Dermis microvascular lymphatic vessel endothelial cell (primary cell): ENCODE measurements at regions not wholly inside any gene's neighbourhood (a gene's known extent, or its start where the extent isn't known, plus 50 kb on each side); places are given as distances from the start of the nearest gene placed in this dataset.
"Not testable (repeated sequence)": the region's sequence is repeated elsewhere in the genome, so short reads cannot be mapped to it uniquely, and the experiment has no call there.

Experiments
- DNase-seq, 2 donors: peaks; one replicate each; pipeline versions ENCODE4 v3.0.0 to v3.0.0-alpha.2; 2010; ENCODE audit warnings: low read depth in 2 of 2

DNA sequence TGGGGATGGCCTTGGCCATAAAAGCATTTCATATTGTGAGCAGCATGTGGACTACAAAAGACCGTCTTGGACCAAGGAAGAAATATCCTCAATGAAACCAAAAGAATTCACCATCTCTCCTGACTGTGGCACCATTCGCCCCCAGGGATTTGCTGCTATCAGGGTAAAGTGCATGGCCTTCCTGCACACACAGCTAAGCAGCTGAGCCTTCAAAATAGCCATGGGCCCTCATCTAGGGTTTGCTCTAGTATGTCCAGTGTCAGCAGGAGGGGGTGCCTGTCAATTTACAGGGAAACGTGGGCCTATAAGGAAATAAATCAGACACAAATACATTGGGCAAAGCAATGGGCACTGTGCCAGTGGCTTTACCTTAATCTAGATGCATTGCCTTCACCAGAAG lies 296.6 kb upstream of the NBPF12 start:
- DNase-seq = not testable (repeated sequence)

DNA sequence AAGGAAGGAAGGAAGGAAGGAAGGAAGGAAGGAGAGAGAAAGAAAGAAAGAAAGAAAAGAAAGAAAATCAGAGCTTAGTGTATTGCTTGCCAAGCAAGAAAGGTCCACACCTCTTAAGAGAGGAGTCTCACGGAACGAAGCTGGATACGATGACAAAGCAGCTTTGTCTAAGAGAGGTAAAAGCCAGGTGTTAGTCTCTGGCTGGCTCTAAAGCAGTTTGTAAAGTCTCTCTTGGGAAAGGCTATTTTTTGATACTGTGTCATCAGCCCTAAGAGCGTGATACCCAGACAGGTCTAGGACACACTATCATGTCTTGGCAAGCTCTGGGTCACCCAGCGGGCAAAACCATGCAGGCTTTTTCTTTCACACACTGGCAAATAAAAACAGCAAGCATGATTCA lies 297.5 kb upstream of the NBPF12 start:
- DNase-seq = not testable (repeated sequence)

DNA sequence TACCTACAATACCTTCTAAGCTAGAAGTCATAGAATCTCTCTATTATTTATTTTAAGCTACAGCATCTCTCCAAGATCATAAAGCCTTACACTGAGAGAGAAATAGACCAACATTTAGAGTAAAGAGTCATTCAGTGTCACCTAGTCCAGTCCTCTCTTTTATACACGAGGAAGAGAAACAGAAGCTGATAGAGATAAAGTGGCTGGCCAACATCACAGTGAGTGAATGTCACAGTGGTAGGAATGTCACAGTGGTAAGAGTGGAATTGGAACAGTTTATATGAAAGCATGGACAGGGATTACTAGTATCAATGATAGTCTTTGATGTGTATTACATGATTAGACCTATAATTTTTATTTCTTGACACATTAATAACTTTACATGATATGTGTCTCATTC lies 307.8 kb upstream of the NBPF12 start:
- not testable (repeated sequence) for DNase-seq

DNA sequence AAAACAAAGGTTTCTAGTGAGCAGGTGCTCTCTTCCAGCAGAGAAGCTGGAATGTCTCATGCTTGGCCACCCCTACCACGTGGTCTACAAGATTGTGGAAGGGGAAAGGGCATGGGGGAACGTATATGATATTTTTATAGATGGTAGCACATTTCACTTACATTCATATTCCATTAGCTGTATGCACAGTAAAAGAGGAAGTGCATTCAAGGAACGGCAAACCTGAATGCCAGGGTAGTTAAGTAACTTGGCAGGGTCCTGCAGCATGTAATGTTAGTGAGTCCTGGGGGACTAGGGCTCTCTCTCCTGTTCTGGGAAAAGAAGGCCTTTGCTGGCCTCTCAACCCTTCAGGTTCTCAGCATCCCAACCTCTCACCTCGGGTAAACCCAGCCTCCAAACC lies 319.5 kb upstream of the NBPF12 start:
- not testable (repeated sequence) for DNase-seq

DNA sequence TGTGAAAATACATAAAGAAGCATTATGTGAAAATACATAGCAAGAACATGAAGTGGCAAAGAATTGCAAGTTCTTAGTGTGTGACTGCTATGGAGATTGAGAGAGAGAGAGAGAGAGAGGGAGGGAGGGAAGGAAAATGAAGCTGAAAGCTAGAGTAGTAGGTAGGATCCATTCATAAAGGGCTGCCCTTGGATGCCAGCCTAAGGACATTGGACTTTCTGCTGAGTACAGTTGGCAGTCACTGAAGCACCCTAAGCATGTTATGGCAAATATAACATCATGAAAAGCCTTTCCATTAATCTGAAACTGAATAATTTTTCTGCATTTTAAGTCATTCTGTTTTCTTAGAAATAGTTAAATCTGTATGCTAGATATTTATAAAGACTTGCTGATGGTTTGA lies 333.4 kb upstream of the NBPF12 start:
- DNase-seq = not testable (repeated sequence)

DNA sequence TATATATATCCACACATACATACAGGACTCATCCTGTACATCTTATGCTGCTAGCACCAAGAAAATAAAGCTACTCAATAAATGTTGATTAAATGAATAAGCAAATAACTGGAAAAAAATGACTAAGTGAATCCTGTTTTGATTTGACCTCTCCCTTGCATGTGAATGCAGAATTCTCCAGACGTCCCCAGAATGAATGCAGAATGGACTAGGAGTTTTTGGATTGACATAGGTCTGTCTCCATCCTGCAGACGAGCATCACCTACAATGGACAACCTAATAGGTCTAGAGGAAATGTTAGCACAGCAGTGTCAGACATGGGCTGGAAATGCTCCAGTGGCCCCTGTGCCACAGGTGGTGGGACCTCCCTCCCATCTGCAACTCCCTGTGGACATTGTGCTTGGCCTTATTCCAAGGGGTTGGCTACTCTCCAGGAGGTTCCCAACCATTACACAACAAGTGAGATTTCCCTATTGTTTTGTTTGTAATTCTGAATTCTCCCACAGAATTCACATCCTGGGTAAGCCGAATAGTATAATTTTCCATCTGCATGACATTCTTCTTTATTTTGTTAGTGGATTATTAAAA lies 337.3 kb upstream of the NBPF12 start:
- DNase-seq = not testable (repeated sequence)

DNA sequence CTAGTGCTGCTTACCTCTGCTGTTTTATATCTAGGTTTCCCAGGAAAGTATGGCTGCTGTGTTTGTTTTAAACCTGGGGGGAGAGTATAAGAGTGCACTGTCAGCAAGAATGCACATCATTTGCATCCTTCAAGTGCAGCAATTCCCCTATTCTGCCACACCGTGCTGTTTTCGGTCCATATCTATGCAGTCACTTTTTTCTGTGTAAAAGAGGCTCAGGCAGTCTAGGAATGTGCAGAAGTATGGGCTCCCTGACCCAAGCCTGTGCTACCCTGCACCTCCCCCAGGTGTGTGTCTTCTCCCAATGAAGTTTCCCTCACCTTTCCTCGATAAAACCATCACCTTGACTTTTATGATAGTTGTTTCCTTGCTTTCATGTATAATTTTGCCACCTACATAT lies 338.2 kb upstream of the NBPF12 start:
- not testable (repeated sequence) for DNase-seq

DNA sequence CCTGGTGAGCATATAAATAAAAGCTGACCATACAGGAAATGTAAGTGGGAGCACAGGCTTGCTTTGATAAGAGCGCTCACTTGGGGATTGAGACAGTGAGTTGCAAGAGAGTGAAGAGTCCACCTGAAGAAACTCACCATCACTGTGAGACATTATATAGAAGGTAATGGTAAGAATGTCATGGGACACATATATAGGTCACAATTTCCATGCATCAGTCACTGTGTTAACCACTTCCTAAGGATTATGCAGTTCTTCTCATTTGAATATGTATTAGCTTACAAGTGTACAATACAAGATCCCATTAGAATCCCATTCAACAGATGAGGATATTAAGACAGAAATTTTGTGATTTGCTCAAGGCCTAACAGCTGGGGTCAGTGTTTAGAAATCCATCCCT lies 352.4 kb upstream of the NOTCH2NLA start:
- not testable (repeated sequence) for DNase-seq

DNA sequence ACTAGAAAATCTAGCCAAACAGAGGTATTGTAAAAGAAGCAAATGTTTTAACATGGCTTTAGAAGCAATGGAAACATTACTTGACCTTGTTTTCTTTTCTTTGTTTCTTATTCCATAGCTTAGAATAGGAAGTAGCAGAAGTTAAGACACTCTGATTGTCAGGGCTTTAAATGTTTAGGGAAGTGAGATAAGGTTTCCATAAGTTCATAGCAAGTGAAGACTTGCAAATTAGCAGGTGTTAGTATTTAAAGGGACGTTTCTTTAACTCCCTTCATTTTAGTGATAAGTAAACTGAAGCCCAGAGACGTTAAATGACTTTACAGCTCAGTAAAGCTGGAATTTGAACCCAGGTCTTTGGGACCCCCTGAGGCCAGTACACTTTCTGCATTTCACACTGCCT lies 338.7 kb upstream of the NOTCH2NLA start:
- not testable (repeated sequence) for DNase-seq

DNA sequence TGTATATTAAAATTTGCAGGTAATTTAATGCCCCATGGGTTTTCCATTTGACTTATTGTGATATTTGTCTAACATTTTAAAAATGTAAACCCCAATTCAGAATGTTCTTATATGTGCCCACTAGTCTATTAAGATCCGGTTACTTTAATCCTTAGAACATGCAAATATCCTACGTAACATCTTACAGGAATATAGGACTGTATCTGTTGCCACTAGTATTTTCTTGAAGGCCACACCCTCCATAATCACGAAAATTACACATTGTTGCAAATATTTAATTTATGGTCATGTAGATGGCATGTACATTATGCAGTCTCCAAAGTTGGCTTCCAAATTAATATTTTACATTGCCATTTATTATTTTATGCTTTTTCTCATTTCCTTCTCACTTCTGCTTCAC lies 329.2 kb upstream of the NOTCH2NLA start:
- not testable (repeated sequence) for DNase-seq

DNA sequence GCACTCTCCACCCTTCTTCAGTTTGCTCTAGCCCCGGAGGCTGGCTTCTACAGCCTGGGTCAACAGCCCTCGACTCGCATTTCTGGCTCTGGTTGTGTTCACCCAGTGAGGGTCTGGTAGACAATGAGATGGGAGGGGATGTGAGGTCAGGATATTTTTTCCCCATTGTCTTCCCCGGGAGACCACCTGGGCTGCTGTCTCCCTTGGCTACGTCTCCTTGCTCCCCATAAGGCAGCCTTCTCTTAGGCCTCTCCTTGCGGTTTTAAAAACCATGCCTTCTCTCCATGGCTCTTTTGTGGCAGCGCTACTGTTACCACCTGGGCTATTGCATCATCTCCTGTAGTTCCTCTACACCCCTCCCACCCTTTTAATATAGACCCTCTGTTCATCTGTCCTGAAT lies 327.6 kb upstream of the NOTCH2NLA start:
- DNase-seq = not testable (repeated sequence)

DNA sequence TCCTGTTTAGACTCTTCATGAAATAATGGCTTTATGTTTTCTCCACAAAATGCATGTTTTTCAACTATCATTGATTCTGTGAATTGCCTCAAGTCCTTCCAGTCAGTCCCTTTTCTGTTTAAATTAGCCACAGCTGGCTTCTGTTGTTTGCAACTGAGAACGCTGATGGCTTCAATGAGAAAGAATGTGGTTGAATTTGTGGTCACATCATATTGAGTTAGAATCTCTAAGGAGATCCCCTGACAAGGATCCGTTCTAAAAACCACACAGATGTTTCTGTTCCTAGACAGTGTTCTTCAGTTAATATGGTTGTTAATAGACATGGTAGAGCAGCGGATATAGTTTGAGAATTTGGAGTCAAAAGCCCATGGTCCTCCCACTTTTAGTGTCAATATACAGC lies 323.6 kb upstream of the NOTCH2NLA start:
- not testable (repeated sequence) for DNase-seq

DNA sequence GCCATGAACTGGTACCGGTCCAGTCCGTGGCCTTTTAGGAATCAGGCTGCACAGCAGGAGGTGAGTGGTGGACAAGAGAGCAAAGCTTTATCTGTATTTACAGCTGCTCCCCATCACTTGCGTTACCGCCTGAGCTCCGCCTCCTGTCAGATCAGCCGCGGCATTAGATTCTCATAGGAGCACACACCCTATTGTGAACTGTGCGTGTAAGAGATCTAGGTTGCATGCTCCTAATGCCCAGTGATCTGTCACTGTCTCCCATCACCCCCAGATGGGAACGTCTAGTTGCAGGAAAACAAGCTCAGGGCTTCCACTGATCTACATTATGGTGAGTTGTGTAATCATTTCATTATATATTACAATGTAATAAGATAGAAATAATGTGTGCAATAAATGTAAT lies 319.9 kb upstream of the NOTCH2NLA start:
- DNase-seq = not testable (repeated sequence)

DNA sequence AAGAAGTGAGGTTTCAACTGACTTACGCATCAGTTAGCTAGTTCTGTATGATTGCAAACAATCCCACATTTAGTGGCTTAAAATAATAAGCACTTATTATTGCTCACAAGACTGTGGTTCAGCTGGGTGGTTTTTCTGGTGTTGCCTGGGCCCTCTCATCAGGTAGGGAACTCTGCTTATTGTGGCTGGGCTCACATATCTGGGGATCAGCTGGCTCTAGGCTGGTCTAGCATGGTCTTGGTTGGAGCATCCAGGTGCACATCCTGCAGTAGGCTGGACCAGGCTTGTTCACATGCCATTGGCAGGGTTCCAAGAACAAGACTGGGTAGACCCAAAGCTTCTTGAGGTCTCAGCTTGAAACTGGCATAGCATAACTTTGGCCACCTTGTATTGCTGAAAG lies 317.4 kb upstream of the NOTCH2NLA start:
- DNase-seq = not testable (repeated sequence)

DNA sequence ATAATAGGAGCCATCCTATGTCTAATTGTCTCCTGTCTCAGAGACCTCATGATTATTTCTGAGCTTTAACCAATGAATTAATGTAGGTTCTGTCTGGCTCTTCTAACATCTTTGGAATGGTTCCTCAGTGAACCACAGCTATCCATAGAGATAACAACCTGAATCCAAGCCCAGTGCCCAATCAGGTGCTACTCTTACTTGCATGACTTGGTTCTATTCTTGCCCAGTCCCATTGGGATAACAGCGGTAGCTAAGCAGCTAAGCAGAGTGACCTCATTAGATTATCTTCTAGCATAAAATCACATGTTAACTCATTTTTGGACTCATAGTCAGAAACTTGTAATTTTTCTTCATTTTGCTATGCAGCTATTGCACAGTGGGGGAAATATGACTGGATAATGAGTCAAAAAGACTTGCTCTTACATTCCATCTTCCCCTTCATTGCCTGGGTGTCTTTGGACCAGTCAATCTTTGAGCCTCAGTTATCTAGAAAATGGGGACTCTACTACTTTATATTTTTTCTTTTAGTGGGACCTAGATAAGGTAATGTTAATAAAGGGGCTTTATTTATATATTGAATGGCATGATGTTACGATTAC lies 309.1 kb upstream of the NOTCH2NLA start:
- DNase-seq = not testable (repeated sequence)

DNA sequence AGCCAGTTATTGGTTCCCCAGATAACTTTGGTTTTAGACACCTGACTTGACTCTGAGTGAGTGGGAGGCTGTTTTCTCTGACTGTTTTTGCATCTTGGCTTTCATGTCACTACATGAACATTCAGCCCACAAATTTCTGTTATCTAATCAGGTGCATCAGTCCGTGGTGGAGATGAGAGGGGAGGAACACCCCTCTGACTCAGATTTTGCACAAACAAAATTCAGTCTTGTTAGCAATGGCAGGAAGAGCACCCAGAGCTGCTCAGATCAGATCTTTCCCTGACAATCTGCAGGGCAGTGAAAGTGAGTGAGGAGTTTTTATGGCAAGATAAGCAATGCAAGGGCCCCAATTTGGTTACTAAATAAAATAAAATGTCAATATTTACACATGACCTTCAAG lies 307.2 kb upstream of the NOTCH2NLA start:
- DNase-seq = not testable (repeated sequence)

DNA sequence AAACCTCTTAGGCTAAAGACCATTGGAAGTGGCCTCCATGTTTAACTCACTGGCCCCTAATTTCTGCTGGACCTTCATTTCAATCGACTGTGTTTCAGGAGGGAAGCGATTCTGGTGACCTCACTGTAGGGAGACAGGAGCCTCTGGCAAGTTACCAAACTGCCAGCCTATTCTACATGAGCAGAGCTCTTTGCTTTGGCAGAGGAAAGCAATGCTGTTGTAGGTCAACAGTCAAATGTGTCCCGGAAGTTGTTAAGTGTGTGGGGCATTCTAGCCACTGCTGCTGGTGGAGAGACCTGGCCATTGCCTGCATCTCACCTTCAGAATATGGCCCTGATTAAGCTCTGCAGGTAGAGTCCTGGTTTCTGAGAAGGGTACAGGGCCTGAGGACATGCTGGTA lies 306.8 kb upstream of the NOTCH2NLA start:
- not testable (repeated sequence) for DNase-seq

DNA sequence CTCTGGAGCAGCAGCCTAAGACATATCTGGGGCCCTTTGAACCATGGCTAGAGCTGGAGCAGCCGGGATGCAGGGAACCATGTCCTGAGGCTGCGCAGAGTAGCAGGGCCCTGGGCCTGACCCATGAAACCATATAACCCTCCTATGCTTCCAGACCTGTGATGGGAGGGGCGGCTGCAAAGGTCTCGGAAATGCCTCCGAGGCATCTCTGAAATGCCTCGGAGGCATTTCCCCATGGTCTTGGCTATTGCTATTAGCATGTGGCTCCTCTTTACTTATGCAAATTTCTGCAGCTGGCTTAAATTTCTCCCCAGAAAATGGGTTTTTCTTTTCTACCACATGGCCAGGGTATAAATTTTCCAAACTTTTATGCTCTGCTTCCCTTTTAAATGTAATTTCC lies 302.1 kb upstream of the NOTCH2NLA start:
- not testable (repeated sequence) for DNase-seq

DNA sequence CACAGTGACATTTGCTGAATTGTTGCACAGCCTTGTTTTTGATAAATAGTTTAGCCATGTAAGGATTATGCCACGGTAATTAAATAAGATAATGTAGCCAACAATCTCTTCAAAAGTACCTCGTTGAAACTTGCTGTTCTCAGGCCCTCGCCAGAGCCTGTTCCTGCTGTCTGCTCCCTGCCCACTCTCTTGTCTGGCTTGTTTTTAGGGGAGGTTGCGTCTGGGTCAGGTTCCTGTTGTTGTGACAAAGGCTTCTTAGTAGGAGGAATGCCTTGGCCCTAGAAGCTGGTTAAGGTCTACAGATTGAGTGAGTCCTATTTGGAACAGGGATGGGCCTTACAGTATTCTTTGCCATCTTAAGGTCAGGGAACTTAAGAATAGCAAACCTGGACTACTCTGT lies 294.0 kb upstream of the NOTCH2NLA start:
- not testable (repeated sequence) for DNase-seq

DNA sequence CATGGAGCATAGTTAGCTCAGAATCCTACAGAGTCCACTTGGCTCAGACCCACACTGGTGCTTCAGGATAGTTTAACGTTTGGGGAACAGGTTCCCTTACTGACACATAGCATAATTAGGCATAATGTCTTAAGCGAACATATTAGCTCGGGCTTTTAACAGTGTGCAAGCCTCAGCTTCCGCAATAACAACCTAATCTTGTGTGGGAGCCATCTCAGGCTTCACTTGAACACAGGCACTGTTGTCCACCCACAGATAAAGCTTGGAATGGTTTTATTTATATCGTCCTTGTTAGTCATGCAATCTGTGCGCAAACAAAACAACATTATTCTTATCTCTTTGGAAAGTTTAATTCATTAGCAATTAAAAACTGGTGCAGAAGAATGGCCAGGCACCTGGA lies 293.5 kb upstream of the NOTCH2NLA start:
- DNase-seq = not testable (repeated sequence)

DNA sequence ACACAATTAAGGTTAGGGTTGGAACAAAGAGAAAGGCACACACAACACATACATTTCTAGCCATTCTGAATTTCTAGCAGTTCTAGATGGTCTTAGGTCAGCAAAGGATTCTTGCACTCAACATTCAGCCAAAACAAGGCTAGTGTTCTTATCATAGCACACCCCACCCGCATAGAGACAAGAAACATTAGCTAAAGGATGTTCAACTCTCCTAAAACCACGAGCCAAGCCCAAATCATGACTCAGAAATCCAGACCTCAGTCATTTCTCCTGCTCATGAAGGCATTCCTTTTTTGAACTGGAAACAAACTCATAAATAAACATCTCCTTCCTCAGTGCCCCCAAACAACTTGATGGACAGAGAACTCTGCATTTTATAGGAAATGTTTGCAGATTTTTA lies 293.0 kb upstream of the NOTCH2NLA start:
- DNase-seq = not testable (repeated sequence)

DNA sequence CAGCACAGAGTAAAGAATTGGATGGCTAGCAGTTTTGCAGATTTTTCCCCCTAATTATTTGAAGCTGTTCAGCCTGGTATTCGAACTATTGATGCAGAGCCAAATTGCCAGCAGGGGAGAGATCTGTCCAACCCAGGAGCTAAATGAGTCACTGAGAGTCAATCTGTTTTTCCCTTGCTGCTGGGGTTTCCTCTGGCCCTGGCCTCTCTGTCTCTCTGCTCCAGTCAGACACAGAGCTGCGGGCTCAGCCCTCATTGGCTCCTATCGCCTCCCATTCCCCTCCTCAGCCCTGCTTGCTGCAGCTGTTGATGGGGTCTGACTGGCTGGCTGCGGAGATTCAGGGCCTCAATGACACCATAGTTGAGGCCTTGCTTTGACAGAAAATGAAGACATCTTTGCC lies 284.9 kb upstream of the NOTCH2NLA start:
- not testable (repeated sequence) for DNase-seq

DNA sequence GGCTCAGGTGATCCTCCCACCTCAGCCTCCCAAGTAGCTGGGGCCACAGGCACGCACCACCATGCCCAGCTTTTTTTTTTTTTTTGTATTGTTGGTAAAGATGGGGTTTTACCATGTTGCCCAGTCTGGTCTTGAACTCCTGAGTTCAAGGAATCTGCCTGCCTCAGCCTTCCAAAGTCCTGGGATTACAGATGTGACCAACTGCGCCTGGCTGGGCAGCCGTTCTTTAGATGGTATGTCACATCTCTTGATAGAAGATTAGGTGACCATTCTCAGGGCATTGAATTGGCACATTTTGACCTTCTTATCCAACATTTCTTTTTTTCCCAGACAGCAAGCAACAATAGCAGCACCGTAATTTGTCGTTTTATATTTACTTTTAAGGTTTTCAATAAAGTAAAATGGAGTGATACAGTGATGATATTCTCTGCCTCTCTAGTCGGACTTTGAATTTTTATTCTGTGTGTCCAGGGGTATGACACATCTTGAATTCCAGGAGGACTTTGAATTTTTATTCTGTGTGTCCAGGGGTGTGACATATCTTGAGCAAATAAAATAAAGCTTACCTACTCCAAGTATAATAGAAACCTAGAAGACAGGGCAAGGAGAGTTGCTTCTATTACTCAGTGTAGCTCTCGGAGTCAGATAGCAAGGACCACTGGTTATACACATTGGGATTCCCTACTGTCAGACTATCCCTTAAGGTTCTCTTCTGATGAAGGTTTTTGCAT lies 282.4 kb upstream of the NOTCH2NLA start:
- DNase-seq = not testable (repeated sequence)
